Peyer's patch (tissue), 4 donors: ENCODE measurements at regions not wholly inside any gene's neighbourhood (a gene's known extent, or its start where the extent isn't known, plus 50 kb on each side); places are given as distances from the start of the nearest gene placed in this dataset.
A peak's percentile ranks its signal among the peaks of the same experiment; 100 is the strongest.

Experiments used
- DNase-seq, 3 donors: peaks; one replicate each; pipeline ENCODE4 v3.0.0-alpha.2; 2017 to 2019
- H3K27ac ChIP-seq, 4 donors: fragments of 200-600 bp; sonication (generic); one replicate each; pipeline ENCODE4 v1.5.1; 2016 to 2019
- H3K27me3 ChIP-seq, 2 donors: fragments of 200-600 bp; sonication (generic); one replicate each; pipeline ENCODE4 v1.5.1; 2019
- H3K36me3 ChIP-seq, 3 donors: fragments of 200-600 bp; sonication (generic); one replicate each; pipeline ENCODE4 v1.5.1; 2016 to 2019
- H3K4me1 ChIP-seq, 4 donors: fragments of 200-600 bp; sonication (generic); one replicate each; pipeline ENCODE4 v1.5.1; 2016 to 2019
- H3K4me3 ChIP-seq, 4 donors: fragments of 200-600 bp; sonication (generic); 1 replicate in 3 of 4; 2 replicates in 1 of 4; pipeline ENCODE4 v1.5.1; 2016 to 2019; ENCODE audit warnings: mild to moderate bottlenecking in 1 of 4
- H3K9me3 ChIP-seq, 4 donors: fragments of 200-600 bp; sonication (generic); one replicate each; pipeline ENCODE4 v1.5.1; 2016 to 2019; ENCODE audit warnings: mild to moderate bottlenecking in 1 of 4
- CTCF ChIP-seq, 6 experiments: fragments of 450-650 bp in 4 of 6; fragments of 200-600 bp in 2 of 6; sonication (generic) in 1 of 6; IDR thresholded peaks; one replicate each; pipeline ENCODE4 v1.5.1; 2017 to 2019; ENCODE audit warnings: antibody characterized with exemption in 6 of 6, mild to moderate bottlenecking in 3 of 6, moderate library complexity in 1 of 6
- POLR2A ChIP-seq, 2 donors: fragments of 450-650 bp; IDR thresholded peaks; one replicate each; pipeline ENCODE4 v1.5.1; 2017; ENCODE audit warnings: antibody characterized with exemption in 2 of 2, mild to moderate bottlenecking in 2 of 2, moderate library complexity in 2 of 2

- Histone ChIP-seq H3K36me3 (no peaks in the 10 kb centered on the region), H3K4me1 (no peaks in the 10 kb centered on the region), H3K27me3 (no peaks in the 10 kb centered on the region), H3K4me3 (no peak overlapping the region), H3K9me3 (no peaks in the 10 kb centered on the region), H3K27ac (no peak overlapping the region)
- peak in 2 of 3 donors; percentile 15 to 22 for DNase-seq
- TF ChIP-seq CTCF (IDR thresholded peaks at IDR 0.05) (no peak), POLR2A (IDR thresholded peaks at IDR 0.05) (no peak)
These were observed 177.5 kb upstream of the CST7 start for GRCh38 chr20:24771542-24772061.

- Histone ChIP-seq H3K9me3 (no peaks in the 10 kb centered on the region), H3K27ac (no peak overlapping the region), H3K4me1 (no peaks in the 10 kb centered on the region), H3K27me3 (no peaks in the 10 kb centered on the region), H3K36me3 (no peaks in the 10 kb centered on the region), H3K4me3 (no peak overlapping the region)
- DNase-seq: no peak
- TF ChIP-seq POLR2A (IDR thresholded peaks at IDR 0.05): no peak
- TF ChIP-seq CTCF (IDR thresholded peaks at IDR 0.05): no peak
These were observed 176.4 kb upstream of the CST7 start for GRCh38 chr20:24772667-24773066.

- Histone ChIP-seq H3K4me1 (no peaks in the 10 kb centered on the region), H3K4me3 (no peak overlapping the region), H3K9me3 (no peaks in the 10 kb centered on the region), H3K36me3 (no peaks in the 10 kb centered on the region), H3K27ac (no peak overlapping the region), H3K27me3 (no peaks in the 10 kb centered on the region)
- TF ChIP-seq POLR2A (IDR thresholded peaks at IDR 0.05) (no peak), CTCF (IDR thresholded peaks at IDR 0.05) (no peak)
- DNase-seq: no peak
These were observed 175.9 kb upstream of the CST7 start for GRCh38 chr20:24773168-24773567.

GRCh38 chr20:24773751-24774201 is 175.3 kb upstream of the CST7 start:
- H3K9me3 ChIP-seq: no peaks in the 10 kb centered on the region
- TF ChIP-seq CTCF (IDR thresholded peaks at IDR 0.05): no peak
- TF ChIP-seq POLR2A (IDR thresholded peaks at IDR 0.05): no peak
- no peaks in the 10 kb centered on the region for H3K27me3 ChIP-seq
- no peak overlapping the region for H3K27ac ChIP-seq
- no peaks in the 10 kb centered on the region for H3K36me3 ChIP-seq
- no peaks in the 10 kb centered on the region for H3K4me1 ChIP-seq
- no peak overlapping the region for H3K4me3 ChIP-seq
- DNase-seq: no peak

GRCh38 chr20:24775966-24776365 is 173.1 kb upstream of the CST7 start:
- H3K27ac ChIP-seq: no peak overlapping the region
- no peak for TF ChIP-seq CTCF (IDR thresholded peaks at IDR 0.05)
- TF ChIP-seq POLR2A (IDR thresholded peaks at IDR 0.05): no peak
- no peak for DNase-seq

GRCh38 chr20:24776755-24777271 is 172.3 kb upstream of the CST7 start:
- Histone ChIP-seq H3K9me3 (no peaks in the 10 kb centered on the region), H3K4me3 (no peak overlapping the region), H3K36me3 (no peaks in the 10 kb centered on the region), H3K27me3 (no peaks in the 10 kb centered on the region), H3K4me1 (no peaks in the 10 kb centered on the region), H3K27ac (no peak overlapping the region)
- no peak for TF ChIP-seq CTCF (IDR thresholded peaks at IDR 0.05)
- TF ChIP-seq POLR2A (IDR thresholded peaks at IDR 0.05): no peak
- peak in 1 of 3 donors; percentile 27 for DNase-seq

More at GRCh38 chr20:24775966-24776365, 173.1 kb upstream of the CST7 start:
- H3K4me1 ChIP-seq: no peaks in the 10 kb centered on the region
- H3K27me3 ChIP-seq: no peaks in the 10 kb centered on the region
- no peaks in the 10 kb centered on the region for H3K9me3 ChIP-seq
- no peaks in the 10 kb centered on the region for H3K36me3 ChIP-seq
- no peak overlapping the region for H3K4me3 ChIP-seq
